Left hindlimb (tissue), 1 donor: ENCODE measurements at regions not wholly inside any gene's neighbourhood (a gene's known extent, or its start where the extent isn't known, plus 50 kb on each side); places are given as distances from the start of the nearest gene placed in this dataset.

Experiments used
- DNase-seq: peaks from one replicate; pipeline ENCODE4 v3.0.0-alpha.2; 2018

DNA sequence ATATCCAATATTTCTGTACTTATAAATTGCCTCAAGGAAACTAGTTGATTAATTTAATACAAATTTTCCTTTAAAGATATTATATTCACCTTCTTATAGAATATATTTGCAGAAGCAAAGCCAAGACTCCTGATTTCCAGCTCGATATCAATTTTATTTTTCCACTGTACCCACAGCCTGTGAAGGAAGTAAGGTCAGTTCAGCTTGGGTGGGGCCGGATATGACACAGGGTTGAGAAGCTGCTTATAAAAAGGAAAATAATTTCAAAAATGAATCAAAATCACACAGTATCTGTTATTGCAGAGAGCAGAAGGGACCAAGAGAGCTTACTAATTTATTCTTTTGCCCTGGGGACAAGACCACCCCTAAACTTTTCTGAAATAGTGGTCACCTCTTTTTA is 491.4 kb downstream of the TUSC7 start:
- DNase-seq, result no peak

GRCh38 chr3:117201901-117202774 is 492.6 kb downstream of the TUSC7 start:
- DNase-seq, result no peak

DNA sequence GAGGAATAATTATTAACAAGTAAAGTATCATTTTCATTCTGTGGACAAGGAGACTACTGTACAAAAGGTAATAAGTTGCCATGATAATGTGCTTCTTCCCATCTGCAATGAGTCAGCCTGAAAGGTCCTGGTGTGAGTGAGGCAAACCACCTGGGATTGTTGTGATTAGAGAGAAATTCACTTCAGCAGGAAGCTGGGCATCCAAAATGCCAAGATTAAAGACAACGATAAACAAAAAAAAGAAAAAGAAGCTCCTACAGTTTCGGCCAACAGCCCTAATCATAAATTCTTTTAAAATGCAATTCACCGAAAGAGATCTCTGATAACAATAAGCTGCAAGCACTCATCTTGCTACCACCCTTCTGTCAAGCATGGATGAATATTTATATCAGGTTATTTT is 507.8 kb downstream of the TUSC7 start:
- DNase-seq, result no peak

DNA sequence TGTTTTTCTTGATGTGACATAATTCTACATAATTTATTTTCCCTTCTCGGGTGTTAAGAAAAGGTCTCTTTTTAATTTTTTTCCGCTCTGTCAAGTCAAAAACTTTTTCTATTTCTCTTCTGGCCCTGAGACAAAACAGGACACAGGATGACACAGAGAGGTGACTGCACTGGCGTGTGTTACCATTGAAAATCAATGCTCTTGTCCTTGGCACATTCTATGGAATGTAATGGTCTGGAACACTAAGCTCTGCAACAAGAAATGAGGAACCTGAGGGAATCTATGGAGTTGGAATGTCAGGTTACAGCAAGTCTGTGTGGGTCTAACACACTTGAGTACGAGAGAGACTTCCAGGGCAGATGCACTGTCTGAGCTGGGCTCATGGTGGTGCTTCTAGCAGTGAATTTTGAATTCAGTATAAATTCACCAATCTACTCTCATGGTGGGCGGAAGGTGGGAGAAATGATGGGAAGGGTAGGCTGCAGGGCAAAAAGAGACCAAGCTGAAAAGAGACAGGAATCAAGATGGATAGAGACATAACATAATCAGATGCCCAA is 508.3 kb downstream of the TUSC7 start:
- no peak for DNase-seq

DNA sequence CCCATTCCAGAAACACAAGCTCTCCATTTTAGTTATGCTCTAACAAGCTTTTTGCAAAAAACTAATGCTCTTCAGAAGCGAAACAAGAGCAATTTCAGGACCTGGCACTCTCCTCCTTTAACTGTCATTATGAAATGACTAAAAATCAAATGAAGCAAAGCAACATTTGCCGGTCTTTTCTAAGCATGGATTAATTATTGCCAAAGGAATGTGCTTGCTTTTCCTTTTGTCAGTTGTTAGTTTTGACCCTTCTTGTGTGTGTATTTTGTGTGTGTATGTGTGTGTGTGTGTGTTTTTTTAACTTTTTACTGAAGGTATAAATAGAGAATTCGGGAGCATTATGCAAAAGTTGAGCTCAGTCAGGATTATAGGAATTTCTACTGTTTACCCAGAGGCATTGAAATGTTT is 509.1 kb downstream of the TUSC7 start:
- no peak for DNase-seq

- DNase-seq, result no peak
Measured at GRCh38 chr3:117219296-117219695, 509.7 kb downstream of the TUSC7 start.

DNA sequence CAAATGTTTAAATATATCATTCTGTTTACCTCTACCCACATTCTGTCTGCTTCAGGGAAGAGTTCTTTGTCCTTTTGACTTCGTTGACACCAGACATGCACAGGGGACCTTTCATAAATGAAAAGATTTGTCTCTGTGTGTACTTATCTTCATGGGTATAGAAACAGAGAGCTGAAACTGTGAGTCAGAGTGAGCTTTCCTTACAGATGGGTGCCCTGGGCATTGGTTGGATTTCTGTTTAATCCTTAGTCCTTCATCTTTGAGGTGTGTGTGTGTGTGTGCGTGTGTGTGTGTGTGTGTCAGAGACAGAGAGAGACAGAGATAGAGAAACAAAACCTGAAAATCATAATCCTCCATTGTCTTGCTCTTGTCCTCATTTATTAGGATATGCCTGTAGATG is 517.4 kb downstream of the TUSC7 start:
- DNase-seq, result no peak

- DNase-seq, result no peak
Measured at GRCh38 chr3:117228466-117228865, 518.9 kb downstream of the TUSC7 start.

GRCh38 chr3:117230924-117231323 is 521.3 kb downstream of the TUSC7 start:
- DNase-seq, result no peak

DNA sequence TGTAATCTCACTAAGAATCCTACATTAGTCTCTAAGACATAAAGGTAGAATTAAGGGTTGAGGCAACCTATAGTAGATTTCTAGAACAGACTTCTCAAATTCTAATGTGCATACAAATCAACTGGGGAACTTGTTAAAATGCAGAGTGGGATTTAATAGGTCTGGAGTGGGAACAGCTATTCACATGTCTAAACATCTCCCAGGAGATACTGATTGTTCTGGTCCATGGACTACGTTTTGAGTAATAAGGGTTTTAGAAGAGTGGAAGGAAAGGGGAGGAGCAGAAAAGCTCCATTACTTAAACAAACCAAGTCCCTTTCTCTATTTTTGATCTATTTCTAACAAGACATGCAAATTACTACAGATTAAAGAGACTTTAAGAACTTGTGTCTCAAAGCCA is 524.8 kb downstream of the TUSC7 start:
- DNase-seq, result no peak

DNA sequence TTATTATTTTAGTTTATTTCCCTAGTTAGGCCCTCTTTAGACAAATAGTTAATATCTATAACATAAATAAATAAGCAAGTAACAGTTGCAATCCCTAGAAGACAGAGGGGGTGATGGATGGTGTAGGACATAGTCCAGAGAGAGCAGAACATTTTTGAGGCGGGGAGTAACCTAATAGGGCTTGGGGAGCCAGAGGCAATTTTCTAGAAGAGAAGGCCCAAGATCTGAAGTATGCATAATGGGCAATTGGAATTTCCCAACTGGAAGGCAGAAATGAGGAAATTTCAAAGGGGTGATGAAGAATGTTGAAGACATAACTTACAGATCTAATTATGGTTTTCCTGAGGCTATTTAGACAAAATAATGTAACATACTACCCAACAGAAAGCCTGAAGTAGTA is 525.7 kb downstream of the TUSC7 start:
- DNase-seq, result no peak

DNA sequence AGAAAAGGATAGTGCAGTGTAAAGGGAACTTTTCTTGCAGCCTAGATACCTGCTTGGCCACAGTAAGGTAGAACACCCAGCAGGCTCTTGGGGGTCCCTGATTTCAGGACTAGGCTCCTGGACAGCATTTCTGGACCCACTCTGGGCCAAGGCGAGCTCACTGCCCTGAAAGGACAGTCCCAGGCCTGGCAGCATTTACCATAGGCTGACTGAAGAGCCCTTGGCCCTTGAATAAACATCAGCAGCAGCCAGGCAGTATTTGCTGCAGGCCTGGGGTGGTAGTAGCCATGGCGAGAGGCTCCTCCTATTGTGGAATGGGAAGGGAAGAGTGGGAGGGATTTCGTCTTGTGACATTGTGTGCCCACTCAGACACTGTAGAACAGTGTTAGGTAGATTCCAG is 529.2 kb downstream of the TUSC7 start:
- DNase-seq, result no peak

DNA sequence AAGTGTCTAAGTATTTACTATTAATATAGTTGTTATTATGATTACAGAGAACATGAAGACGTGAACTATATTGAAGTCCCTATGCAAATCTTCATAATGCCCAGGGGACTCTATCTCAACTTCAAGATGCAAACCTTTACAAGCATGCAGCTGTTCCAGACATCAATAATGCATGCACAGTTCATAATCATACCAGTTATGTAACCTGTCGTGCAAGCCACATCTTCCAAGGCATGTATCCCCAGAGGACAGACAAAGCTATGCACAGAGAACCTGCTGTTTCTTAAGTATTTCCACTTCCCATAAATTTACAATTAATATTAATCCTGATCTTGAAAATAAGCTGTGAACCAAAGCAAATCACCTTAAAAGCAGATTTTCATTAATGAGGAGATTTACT is 534.1 kb downstream of the TUSC7 start:
- no peak for DNase-seq

DNA sequence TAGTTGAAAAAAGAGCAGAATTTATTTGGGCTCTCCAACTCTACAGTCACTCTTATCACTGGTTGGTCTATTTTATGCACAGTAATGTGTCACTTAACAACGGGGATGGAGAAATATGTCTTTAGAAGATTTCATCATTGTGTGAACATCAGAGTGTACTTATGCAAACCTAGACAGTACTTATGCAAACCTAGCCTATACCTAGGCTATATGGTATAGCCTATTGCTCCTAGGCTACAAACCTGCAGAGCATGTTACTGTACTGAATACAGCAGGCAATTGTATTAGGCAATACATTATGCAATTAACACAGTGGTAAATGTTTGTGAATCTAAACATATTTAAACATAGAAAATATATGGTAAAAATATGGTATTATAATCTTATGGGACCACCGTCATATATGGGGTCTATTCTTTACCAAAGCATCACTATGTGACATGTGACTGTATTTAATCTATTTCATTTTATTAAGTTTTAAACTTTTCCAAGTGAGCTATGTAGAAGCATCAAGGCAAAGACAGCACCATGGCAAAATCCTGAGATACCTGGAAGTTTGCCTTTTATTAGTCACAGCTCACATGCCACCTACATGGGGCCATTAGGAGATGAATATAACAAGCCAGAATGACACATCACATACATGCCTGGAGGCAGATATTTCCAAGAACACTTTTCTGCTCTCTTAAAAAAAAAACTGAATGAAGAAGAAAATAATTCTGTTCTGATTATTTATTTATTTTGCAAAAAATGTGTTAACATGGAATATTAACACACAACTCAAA is 537.4 kb downstream of the TUSC7 start:
- no peak for DNase-seq

- DNase-seq, result no peak
Measured at GRCh38 chr3:117248153-117248552, 538.6 kb downstream of the TUSC7 start.

GRCh38 chr3:117252208-117252607 is 542.6 kb downstream of the TUSC7 start:
- DNase-seq, result no peak

DNA sequence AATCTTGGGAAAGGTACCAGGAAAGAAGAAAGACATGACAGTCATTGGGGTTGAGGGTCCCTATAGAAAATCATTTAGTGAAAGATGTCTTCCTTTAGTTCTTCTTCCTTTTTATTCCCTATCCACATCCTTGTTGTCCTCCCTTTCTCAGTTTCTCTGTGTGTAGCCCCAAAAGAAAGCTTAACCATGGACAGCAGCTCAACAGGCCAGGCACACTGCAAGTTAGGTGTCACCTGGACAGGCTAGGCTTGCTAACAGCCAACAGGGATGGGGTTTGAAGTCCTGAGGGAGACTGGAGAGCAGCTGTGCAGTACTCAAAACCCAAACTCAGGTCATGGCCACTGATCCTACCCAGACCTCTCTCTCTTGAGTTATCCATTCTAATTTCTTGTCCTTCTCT is 543.1 kb downstream of the TUSC7 start:
- no peak for DNase-seq

GRCh38 chr3:117253636-117254035 is 544.1 kb downstream of the TUSC7 start:
- DNase-seq, result no peak

GRCh38 chr3:117254985-117255384 is 545.4 kb downstream of the TUSC7 start:
- DNase-seq, result no peak

- no peak for DNase-seq
Measured at GRCh38 chr3:117255736-117256135, 546.2 kb downstream of the TUSC7 start.

GRCh38 chr3:117261983-117262421 is 552.4 kb downstream of the TUSC7 start:
- no peak for DNase-seq

- DNase-seq, result no peak
Measured at GRCh38 chr3:117263270-117263669, 553.7 kb downstream of the TUSC7 start.

- DNase-seq, result no peak
Measured at GRCh38 chr3:117263745-117264144, 554.2 kb downstream of the TUSC7 start.
